ENCODE measurements at regions not wholly inside any gene's neighbourhood (a gene's known extent, or its start where the extent isn't known, plus 50 kb on each side); places are given as distances from the start of the nearest gene placed in this dataset.

DNA sequence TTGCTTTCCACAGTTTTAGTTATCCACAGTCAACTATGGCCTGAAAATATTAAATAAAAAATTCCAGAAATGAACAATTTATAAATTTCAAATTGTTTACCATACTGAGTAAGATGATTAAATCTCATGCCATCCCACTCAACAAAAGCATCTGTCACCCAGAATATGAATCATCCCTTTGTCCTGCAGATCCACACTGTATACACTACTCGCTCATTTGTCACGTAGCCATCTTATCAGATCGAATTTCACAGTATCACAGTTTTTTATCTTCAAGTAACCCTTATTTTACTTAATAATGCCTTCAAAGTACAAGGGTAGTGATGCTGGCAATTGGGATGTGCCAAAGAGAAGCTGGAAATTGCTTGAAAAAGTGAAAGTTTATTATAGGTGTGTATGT is 291.8 kb upstream of the LRATD1 start:
- TF ChIP-seq, protein P1, sequence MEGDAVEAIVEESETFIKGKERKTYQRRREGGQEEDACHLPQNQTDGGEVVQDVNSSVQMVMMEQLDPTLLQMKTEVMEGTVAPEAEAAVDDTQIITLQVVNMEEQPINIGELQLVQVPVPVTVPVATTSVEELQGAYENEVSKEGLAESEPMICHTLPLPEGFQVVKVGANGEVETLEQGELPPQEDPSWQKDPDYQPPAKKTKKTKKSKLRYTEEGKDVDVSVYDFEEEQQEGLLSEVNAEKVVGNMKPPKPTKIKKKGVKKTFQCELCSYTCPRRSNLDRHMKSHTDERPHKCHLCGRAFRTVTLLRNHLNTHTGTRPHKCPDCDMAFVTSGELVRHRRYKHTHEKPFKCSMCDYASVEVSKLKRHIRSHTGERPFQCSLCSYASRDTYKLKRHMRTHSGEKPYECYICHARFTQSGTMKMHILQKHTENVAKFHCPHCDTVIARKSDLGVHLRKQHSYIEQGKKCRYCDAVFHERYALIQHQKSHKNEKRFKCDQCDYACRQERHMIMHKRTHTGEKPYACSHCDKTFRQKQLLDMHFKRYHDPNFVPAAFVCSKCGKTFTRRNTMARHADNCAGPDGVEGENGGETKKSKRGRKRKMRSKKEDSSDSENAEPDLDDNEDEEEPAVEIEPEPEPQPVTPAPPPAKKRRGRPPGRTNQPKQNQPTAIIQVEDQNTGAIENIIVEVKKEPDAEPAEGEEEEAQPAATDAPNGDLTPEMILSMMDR (IDR thresholded peaks at IDR 0.05; ENCODE audit: low read depth, low read length, poor library complexity, severe bottlenecking), result no peak
- no peak for TF ChIP-seq EZH2phosphoT487 (IDR thresholded peaks at IDR 0.05; ENCODE audit: borderline replicate concordance, low read length)

Data from DOHH2 (cell line).